GM20000 (cell line): ENCODE measurements at regions not wholly inside any gene's neighbourhood (a gene's known extent, or its start where the extent isn't known, plus 50 kb on each side); places are given as distances from the start of the nearest gene placed in this dataset.

Experiments
- DNase-seq: peaks from one replicate; pipeline ENCODE4 v3.0.0; 2012; ENCODE audit warnings: low spot score
- TF ChIP-seq, protein P1 (sequence below): IDR thresholded peaks from 2 replicates; pipeline ENCODE4 v1.5.1; 2012; ENCODE audit warnings: mild to moderate bottlenecking, control low read depth; ENCODE audit errors: extremely low read depth, missing control alignments

DNA sequence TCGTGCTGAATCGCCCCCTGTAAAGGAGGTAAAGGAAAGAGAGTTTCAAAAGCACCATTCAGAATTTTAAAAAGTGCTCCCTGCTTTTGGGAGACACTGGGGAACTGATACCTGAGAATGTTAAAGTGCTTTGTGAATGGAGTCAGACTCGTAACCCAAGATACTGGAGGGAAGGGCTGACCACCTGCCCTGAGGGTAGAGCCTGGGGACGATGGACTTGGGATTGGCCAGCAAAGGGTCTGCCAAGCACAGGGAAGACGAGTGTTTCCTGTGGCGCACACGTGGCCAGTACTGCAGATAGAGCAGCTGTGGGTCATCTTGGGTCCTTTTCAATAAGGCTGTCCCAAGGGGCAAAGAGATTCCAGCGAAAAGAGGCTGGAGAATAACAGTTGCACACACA, 1284.1 kb upstream of the AUTS2 start:
- DNase-seq, result no peak
- TF ChIP-seq, protein P1, sequence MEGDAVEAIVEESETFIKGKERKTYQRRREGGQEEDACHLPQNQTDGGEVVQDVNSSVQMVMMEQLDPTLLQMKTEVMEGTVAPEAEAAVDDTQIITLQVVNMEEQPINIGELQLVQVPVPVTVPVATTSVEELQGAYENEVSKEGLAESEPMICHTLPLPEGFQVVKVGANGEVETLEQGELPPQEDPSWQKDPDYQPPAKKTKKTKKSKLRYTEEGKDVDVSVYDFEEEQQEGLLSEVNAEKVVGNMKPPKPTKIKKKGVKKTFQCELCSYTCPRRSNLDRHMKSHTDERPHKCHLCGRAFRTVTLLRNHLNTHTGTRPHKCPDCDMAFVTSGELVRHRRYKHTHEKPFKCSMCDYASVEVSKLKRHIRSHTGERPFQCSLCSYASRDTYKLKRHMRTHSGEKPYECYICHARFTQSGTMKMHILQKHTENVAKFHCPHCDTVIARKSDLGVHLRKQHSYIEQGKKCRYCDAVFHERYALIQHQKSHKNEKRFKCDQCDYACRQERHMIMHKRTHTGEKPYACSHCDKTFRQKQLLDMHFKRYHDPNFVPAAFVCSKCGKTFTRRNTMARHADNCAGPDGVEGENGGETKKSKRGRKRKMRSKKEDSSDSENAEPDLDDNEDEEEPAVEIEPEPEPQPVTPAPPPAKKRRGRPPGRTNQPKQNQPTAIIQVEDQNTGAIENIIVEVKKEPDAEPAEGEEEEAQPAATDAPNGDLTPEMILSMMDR, result no peak

DNA sequence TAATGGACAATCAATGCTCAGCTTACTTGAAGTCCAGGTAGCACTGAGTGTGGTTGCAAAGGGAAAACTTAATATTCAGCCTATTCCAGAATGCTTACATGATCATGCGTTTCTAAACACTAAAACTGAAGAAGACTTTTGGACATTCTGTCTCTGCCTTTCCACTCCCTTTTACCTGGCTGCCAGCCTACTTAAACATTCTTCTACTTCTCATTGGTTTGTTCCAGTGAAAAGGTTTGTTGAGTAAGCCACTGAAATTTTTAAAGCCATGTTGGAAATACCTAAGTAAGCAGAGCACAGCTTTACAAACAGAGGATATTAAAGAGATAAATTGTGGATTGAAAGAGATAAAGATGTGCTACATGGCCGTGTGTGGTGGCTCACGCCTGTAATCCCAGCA, 1280.8 kb upstream of the AUTS2 start:
- no peak for DNase-seq
- TF ChIP-seq, protein P1, result no peak

DNA sequence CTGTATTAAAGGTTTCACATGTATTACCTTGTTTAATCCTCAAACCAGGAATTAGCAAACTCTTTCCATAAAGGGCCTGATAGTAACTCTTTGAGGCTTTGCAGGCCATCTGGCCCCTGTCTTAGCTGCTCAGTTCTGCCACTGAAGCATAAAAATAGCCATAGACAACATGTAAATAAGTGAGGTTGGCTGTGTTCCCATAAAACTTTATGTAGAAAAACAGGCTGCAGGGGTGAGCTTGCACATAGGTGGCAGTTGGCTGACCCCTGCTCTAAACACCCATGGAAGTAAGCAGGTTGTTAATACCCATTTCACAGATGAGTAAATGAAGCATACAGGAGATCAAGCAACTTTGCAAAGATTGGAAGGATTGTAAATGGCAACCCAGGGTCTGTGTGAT, 1279.2 kb upstream of the AUTS2 start:
- no peak for DNase-seq
- TF ChIP-seq, protein P1, result no peak

DNA sequence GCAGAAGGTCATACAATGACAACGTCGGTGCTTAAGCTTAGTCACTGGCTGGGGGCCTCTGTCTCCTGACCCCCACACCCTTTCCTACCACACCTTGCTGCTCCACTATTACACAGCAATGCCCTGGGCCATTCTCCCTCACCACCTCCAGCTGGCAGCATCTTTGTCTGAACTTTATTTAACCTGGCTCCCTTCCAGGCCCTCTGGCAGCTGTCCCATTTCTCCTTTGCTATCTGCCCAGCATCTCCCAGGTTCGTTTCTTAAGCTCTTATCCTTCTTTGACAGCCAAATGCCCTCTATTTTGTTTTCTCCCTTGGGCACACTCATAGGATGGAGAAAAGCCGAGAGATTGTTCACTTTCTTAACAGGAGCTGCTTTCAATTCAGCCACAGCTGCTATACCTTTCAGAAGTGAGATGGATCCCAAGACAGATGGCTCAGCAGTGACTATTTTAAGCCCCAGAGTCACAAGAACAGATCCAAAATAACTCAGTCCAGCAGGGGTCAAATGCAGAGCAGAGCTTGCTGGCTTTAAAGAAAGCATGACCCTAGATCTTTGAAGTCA, 1277.1 kb upstream of the AUTS2 start:
- DNase-seq, result no peak
- TF ChIP-seq, protein P1, result no peak

DNA sequence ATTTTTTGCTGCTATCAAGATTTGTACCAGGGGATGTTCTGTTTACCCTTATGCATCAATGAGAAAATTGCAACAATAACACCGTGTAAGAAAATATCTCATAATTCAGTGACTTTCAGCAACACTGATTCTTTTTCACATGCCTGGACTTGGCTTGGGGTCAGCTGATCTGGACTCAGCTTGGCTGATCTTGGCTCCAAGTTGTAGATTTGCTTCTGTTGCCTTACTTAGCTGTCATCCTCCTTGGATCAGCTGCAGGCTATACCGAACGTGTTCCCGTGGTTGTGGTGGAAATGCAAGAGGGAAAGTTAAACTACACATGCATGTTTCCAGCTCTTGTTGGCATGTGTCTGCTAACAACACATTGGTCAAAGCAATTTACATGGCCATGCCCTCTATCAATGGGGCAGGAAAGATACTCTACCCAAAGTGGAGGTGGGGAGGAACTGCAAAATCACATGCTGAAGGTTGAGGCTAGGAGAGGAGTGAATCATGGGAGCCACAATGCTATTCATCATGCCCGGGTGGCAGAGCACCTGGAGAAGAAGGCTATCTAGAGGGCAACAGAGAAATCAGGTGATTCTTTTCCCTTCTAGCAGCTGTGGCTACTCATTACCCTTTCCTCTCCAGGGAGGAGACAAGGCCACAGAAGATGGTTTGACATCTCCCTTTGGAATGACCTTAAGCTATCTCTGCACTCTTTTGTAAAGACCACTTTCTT, 1276.3 kb upstream of the AUTS2 start:
- no peak for DNase-seq

DNA sequence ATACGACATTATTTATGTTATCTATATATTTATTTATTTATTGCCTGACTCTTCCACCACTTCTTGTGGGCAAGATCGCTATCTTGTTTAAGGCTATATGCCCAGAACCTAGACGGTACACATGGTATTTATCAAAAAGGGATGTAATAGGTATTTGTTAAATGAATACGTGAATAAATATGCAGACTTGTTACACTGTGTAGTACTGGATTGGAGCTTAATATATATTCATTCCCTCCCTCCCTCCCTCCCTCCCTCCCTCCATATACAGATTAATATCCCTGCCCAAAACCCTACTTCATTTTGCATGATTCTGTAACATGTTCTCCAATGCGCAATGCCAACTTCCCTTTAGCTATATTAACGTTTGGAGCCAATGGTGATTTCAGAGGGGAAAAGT, 1273.7 kb upstream of the AUTS2 start:
- TF ChIP-seq, protein P1, result no peak
- DNase-seq, result no peak

More for the DNA sequence above, 1276.3 kb upstream of the AUTS2 start:
- TF ChIP-seq, protein P1, result no peak

DNA sequence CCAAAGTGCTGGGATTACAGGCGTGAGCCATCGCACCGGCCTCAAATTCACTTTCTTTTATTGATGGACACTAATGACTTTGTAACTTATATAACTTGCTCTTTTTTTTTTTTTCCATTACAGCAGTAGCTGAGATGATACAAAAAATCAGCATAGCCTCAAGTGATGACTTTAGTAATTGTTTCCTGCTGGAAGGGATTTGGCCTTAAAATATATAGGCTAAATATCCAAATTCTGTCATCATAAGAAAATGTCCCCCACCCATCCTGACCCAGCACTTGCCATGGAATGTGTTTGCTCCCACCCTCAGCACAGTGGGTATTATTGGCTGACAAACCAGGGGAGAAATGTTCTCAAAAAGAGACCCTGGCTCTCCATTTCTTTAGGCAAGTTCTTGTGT, 1264.1 kb upstream of the AUTS2 start:
- TF ChIP-seq, protein P1, result no peak
- DNase-seq, result no peak
